ENCODE measurements at regions not wholly inside any gene's neighbourhood (a gene's known extent, or its start where the extent isn't known, plus 50 kb on each side); places are given as distances from the start of the nearest gene placed in this dataset.

DNA sequence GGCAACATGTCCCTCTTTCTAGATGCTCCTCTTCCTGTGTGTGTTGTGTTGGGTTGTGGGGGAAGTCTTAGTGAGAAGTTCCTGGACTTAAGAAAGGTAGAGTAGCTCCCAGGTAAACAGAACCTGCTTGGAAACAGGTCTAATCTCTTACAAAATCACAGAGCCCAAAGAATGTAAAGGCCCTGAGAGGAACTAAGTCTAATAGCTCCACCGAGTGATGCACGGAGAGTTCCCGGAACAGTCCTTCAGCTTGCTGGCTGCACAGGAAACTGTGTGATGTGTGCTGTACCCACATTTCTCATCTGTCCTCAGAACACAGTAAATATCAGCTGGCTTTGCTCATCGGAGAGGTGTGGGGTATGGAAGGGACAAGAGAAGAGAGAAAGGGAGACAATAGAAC lies 182.6 kb upstream of the LYZL1 start:
- no peak for TF ChIP-seq YY1 (IDR thresholded peaks at IDR 0.05; ENCODE audit: insufficient read depth, insufficient read length)
- no peak for TF ChIP-seq SUZ12 (IDR thresholded peaks at IDR 0.05; ENCODE audit: extremely low read depth, insufficient read depth, insufficient read length)
- TF ChIP-seq ZNF274 (IDR thresholded peaks at IDR 0.05; ENCODE audit: low read depth, low read length): no peak
